ENCODE measurements at regions not wholly inside any gene's neighbourhood (a gene's known extent, or its start where the extent isn't known, plus 50 kb on each side); places are given as distances from the start of the nearest gene placed in this dataset.

GRCh38 chr12:105931762-105932570 lies 206.8 kb downstream of the NUAK1 start:
- Histone ChIP-seq H3K27me3 (ENCODE audit: low read length) (no peaks in the 10 kb centered on the region), H3K4me3 (ENCODE audit: low read length) (no peak overlapping the region), H3K27ac (ENCODE audit: low read length) (no peak overlapping the region), H3K4me1 (ENCODE audit: low read length) (no peaks in the 10 kb centered on the region), H2AFZ (ENCODE audit: low read length) (no peak overlapping the region), H3K9ac (ENCODE audit: low read length) (no peak overlapping the region), H3K9me3 (ENCODE audit: low read length) (no peaks in the 10 kb centered on the region), H3K79me2 (ENCODE audit: low read length) (no peaks in the 10 kb centered on the region), H3K9me2 (replicated peaks; ENCODE audit: insufficient read depth, low read length) (no peaks in the 10 kb centered on the region), H3K4me2 (ENCODE audit: low read depth, low read length, poor library complexity, severe bottlenecking) (no peak overlapping the region), H4K20me1 (ENCODE audit: insufficient read depth, low read depth, low read length) (no peaks in the 10 kb centered on the region), H3K36me3 (ENCODE audit: insufficient read depth, low read length) (no peaks in the 10 kb centered on the region)
- no peak for DNase-seq

GRCh38 chr12:105933671-105934665 lies 204.8 kb downstream of the NUAK1 start:
- H2AFZ ChIP-seq (ENCODE audit: low read length): no peak overlapping the region
- no peaks in the 10 kb centered on the region for H3K9me3 ChIP-seq (ENCODE audit: low read length)
- no peaks in the 10 kb centered on the region for H3K4me1 ChIP-seq (ENCODE audit: low read length)
- no peaks in the 10 kb centered on the region for H3K79me2 ChIP-seq (ENCODE audit: low read length)
- H3K4me3 ChIP-seq (ENCODE audit: low read length): no peak overlapping the region
- no peaks in the 10 kb centered on the region for H3K9me2 ChIP-seq (replicated peaks; ENCODE audit: insufficient read depth, low read length)
- H3K27ac ChIP-seq (ENCODE audit: low read length): no peak overlapping the region
- no peaks in the 10 kb centered on the region for H4K20me1 ChIP-seq (ENCODE audit: insufficient read depth, low read depth, low read length)
- no peak overlapping the region for H3K4me2 ChIP-seq (ENCODE audit: low read depth, low read length, poor library complexity, severe bottlenecking)
- no peaks in the 10 kb centered on the region for H3K36me3 ChIP-seq (ENCODE audit: insufficient read depth, low read length)
- H3K9ac ChIP-seq (ENCODE audit: low read length): no peak overlapping the region
- no peak for DNase-seq
- no peaks in the 10 kb centered on the region for H3K27me3 ChIP-seq (ENCODE audit: low read length)

GRCh38 chr12:105935106-105935505 lies 203.6 kb downstream of the NUAK1 start:
- Histone ChIP-seq H3K27ac (ENCODE audit: low read length) (no peak overlapping the region), H2AFZ (ENCODE audit: low read length) (no peak overlapping the region), H3K4me3 (ENCODE audit: low read length) (no peak overlapping the region), H3K36me3 (ENCODE audit: insufficient read depth, low read length) (no peaks in the 10 kb centered on the region), H4K20me1 (ENCODE audit: insufficient read depth, low read depth, low read length) (no peaks in the 10 kb centered on the region), H3K9me2 (replicated peaks; ENCODE audit: insufficient read depth, low read length) (no peaks in the 10 kb centered on the region), H3K9ac (ENCODE audit: low read length) (no peak overlapping the region), H3K27me3 (ENCODE audit: low read length) (no peaks in the 10 kb centered on the region), H3K4me2 (ENCODE audit: low read depth, low read length, poor library complexity, severe bottlenecking) (no peak overlapping the region), H3K9me3 (ENCODE audit: low read length) (no peaks in the 10 kb centered on the region), H3K4me1 (ENCODE audit: low read length) (no peaks in the 10 kb centered on the region), H3K79me2 (ENCODE audit: low read length) (no peaks in the 10 kb centered on the region)
- DNase-seq: no peak

- no peak for DNase-seq
- no peak overlapping the region for H2AFZ ChIP-seq (ENCODE audit: low read length)
- no peak overlapping the region for H3K4me3 ChIP-seq (ENCODE audit: low read length)
- no peaks in the 10 kb centered on the region for H3K9me2 ChIP-seq (replicated peaks; ENCODE audit: insufficient read depth, low read length)
- H3K9me3 ChIP-seq (ENCODE audit: low read length): no peaks in the 10 kb centered on the region
- H3K27ac ChIP-seq (ENCODE audit: low read length): no peak overlapping the region
- H3K36me3 ChIP-seq (ENCODE audit: insufficient read depth, low read length): no peaks in the 10 kb centered on the region
- no peaks in the 10 kb centered on the region for H3K4me1 ChIP-seq (ENCODE audit: low read length)
- no peak overlapping the region for H3K4me2 ChIP-seq (ENCODE audit: low read depth, low read length, poor library complexity, severe bottlenecking)
- no peak overlapping the region for H3K9ac ChIP-seq (ENCODE audit: low read length)
- no peaks in the 10 kb centered on the region for H3K79me2 ChIP-seq (ENCODE audit: low read length)
- H4K20me1 ChIP-seq (ENCODE audit: insufficient read depth, low read depth, low read length): no peaks in the 10 kb centered on the region
- H3K27me3 ChIP-seq (ENCODE audit: low read length): no peaks in the 10 kb centered on the region
Observed at GRCh38 chr12:105935981-105936380, 202.8 kb downstream of the NUAK1 start.

GRCh38 chr12:105936496-105936895 lies 202.3 kb downstream of the NUAK1 start:
- no peak overlapping the region for H3K4me2 ChIP-seq (ENCODE audit: low read depth, low read length, poor library complexity, severe bottlenecking)
- H2AFZ ChIP-seq (ENCODE audit: low read length): no peak overlapping the region
- no peaks in the 10 kb centered on the region for H3K9me2 ChIP-seq (replicated peaks; ENCODE audit: insufficient read depth, low read length)
- no peak overlapping the region for H3K4me3 ChIP-seq (ENCODE audit: low read length)
- no peaks in the 10 kb centered on the region for H3K27me3 ChIP-seq (ENCODE audit: low read length)
- no peaks in the 10 kb centered on the region for H3K4me1 ChIP-seq (ENCODE audit: low read length)
- H3K9me3 ChIP-seq (ENCODE audit: low read length): no peaks in the 10 kb centered on the region
- DNase-seq: no peak
- no peaks in the 10 kb centered on the region for H3K79me2 ChIP-seq (ENCODE audit: low read length)
- H3K36me3 ChIP-seq (ENCODE audit: insufficient read depth, low read length): no peaks in the 10 kb centered on the region
- no peak overlapping the region for H3K9ac ChIP-seq (ENCODE audit: low read length)
- H4K20me1 ChIP-seq (ENCODE audit: insufficient read depth, low read depth, low read length): no peaks in the 10 kb centered on the region
- no peak overlapping the region for H3K27ac ChIP-seq (ENCODE audit: low read length)

- no peaks in the 10 kb centered on the region for H3K4me1 ChIP-seq (ENCODE audit: low read length)
- no peak overlapping the region for H2AFZ ChIP-seq (ENCODE audit: low read length)
- H3K4me3 ChIP-seq (ENCODE audit: low read length): no peak overlapping the region
- no peak overlapping the region for H3K9ac ChIP-seq (ENCODE audit: low read length)
- no peak for DNase-seq
- H3K27ac ChIP-seq (ENCODE audit: low read length): no peak overlapping the region
- H4K20me1 ChIP-seq (ENCODE audit: insufficient read depth, low read depth, low read length): no peaks in the 10 kb centered on the region
- no peaks in the 10 kb centered on the region for H3K9me3 ChIP-seq (ENCODE audit: low read length)
- H3K9me2 ChIP-seq (replicated peaks; ENCODE audit: insufficient read depth, low read length): no peaks in the 10 kb centered on the region
- no peak overlapping the region for H3K4me2 ChIP-seq (ENCODE audit: low read depth, low read length, poor library complexity, severe bottlenecking)
- no peaks in the 10 kb centered on the region for H3K36me3 ChIP-seq (ENCODE audit: insufficient read depth, low read length)
- H3K27me3 ChIP-seq (ENCODE audit: low read length): no peaks in the 10 kb centered on the region
- no peaks in the 10 kb centered on the region for H3K79me2 ChIP-seq (ENCODE audit: low read length)
Observed at GRCh38 chr12:105937009-105937408, 201.7 kb downstream of the NUAK1 start.

GRCh38 chr12:105939181-105939721 lies 199.5 kb downstream of the NUAK1 start:
- H3K4me3 ChIP-seq (ENCODE audit: low read length): no peak overlapping the region
- H4K20me1 ChIP-seq (ENCODE audit: insufficient read depth, low read depth, low read length): no peaks in the 10 kb centered on the region
- H3K36me3 ChIP-seq (ENCODE audit: insufficient read depth, low read length): no peaks in the 10 kb centered on the region
- H2AFZ ChIP-seq (ENCODE audit: low read length): no peak overlapping the region
- H3K4me2 ChIP-seq (ENCODE audit: low read depth, low read length, poor library complexity, severe bottlenecking): no peak overlapping the region
- no peaks in the 10 kb centered on the region for H3K79me2 ChIP-seq (ENCODE audit: low read length)
- H3K9me3 ChIP-seq (ENCODE audit: low read length): 0 out of 2 replicates have a peak, but pooled peaks cover 3% of the 10 kb centered on the region
- no peak overlapping the region for H3K9ac ChIP-seq (ENCODE audit: low read length)
- no peak for DNase-seq
- no peak overlapping the region for H3K27ac ChIP-seq (ENCODE audit: low read length)
- H3K27me3 ChIP-seq (ENCODE audit: low read length): no peaks in the 10 kb centered on the region
- H3K9me2 ChIP-seq (replicated peaks; ENCODE audit: insufficient read depth, low read length): no peaks in the 10 kb centered on the region
- H3K4me1 ChIP-seq (ENCODE audit: low read length): no peaks in the 10 kb centered on the region

- 0 out of 2 replicates have a peak, but pooled peaks cover 3% of the 10 kb centered on the region for H3K9me3 ChIP-seq (ENCODE audit: low read length)
- DNase-seq: no peak
- no peak overlapping the region for H3K4me3 ChIP-seq (ENCODE audit: low read length)
- no peak overlapping the region for H2AFZ ChIP-seq (ENCODE audit: low read length)
- no peaks in the 10 kb centered on the region for H3K4me1 ChIP-seq (ENCODE audit: low read length)
- no peak overlapping the region for H3K4me2 ChIP-seq (ENCODE audit: low read depth, low read length, poor library complexity, severe bottlenecking)
- no peak overlapping the region for H3K9ac ChIP-seq (ENCODE audit: low read length)
- H3K27me3 ChIP-seq (ENCODE audit: low read length): no peaks in the 10 kb centered on the region
- H4K20me1 ChIP-seq (ENCODE audit: insufficient read depth, low read depth, low read length): no peaks in the 10 kb centered on the region
- no peak overlapping the region for H3K27ac ChIP-seq (ENCODE audit: low read length)
- H3K79me2 ChIP-seq (ENCODE audit: low read length): no peaks in the 10 kb centered on the region
- no peaks in the 10 kb centered on the region for H3K9me2 ChIP-seq (replicated peaks; ENCODE audit: insufficient read depth, low read length)
- no peaks in the 10 kb centered on the region for H3K36me3 ChIP-seq (ENCODE audit: insufficient read depth, low read length)
Observed at GRCh38 chr12:105942281-105942680, 196.5 kb downstream of the NUAK1 start.

All from Karpas-422 (cell line).